Upper lobe of left lung (tissue), 6 donors: ENCODE measurements at regions not wholly inside any gene's neighbourhood (a gene's known extent, or its start where the extent isn't known, plus 50 kb on each side); places are given as distances from the start of the nearest gene placed in this dataset.

Source experiments
- ATAC-seq, 2 donors: fragments of 200-7000 bp; cut with Tn5 transposase; one replicate each; pipeline ENCODE4 v1.9.1; 2022; ENCODE audit warnings: mild to moderate bottlenecking in 2 of 2, moderate library complexity in 2 of 2; ENCODE audit not compliant: low FRiP score in 2 of 2
- DNase-seq, 2 donors: peaks; one replicate each; pipeline ENCODE4 v3.0.0-alpha.2; 2019 to 2020
- H3K27ac ChIP-seq, 4 donors: fragments of 200-600 bp; sonication (generic); one replicate each; pipeline ENCODE4 v1.5.1; 2016 to 2019
- H3K27me3 ChIP-seq, 4 donors: fragments of 200-600 bp; sonication (generic); one replicate each; pipeline ENCODE4 v1.5.1; 2017 to 2019
- H3K36me3 ChIP-seq, 4 donors: fragments of 200-600 bp; sonication (generic); one replicate each; pipeline ENCODE4 v1.5.1; 2016 to 2019
- H3K4me1 ChIP-seq, 4 donors: fragments of 200-600 bp; sonication (generic); one replicate each; pipeline ENCODE4 v1.5.1; 2018 to 2019
- H3K4me3 ChIP-seq, 4 donors: fragments of 200-600 bp; sonication (generic); one replicate each; pipeline ENCODE4 v1.5.1; 2017 to 2019; ENCODE audit warnings: mild to moderate bottlenecking in 2 of 4, moderate library complexity in 1 of 4
- H3K9me3 ChIP-seq, 4 donors: fragments of 200-600 bp; sonication (generic); one replicate each; pipeline ENCODE4 v1.5.1; 2018 to 2019
- EP300 ChIP-seq, 4 donors: sonication (generic); formaldehyde crosslinking; IDR thresholded peaks; one replicate each; pipeline ENCODE4 v1.5.1; 2017; ENCODE audit warnings: antibody characterized with exemption in 4 of 4, control low read depth in 2 of 4
- POLR2A ChIP-seq, 4 donors: fragments of 450-650 bp; IDR thresholded peaks; one replicate each; pipeline ENCODE4 v1.5.1; 2016 to 2017; ENCODE audit warnings: antibody characterized with exemption in 4 of 4, mild to moderate bottlenecking in 2 of 4
- POLR2AphosphoS5 ChIP-seq, 2 donors: sonication (generic); formaldehyde crosslinking; IDR thresholded peaks; one replicate each; pipeline ENCODE4 v1.5.1; 2017; ENCODE audit warnings: antibody characterized with exemption in 2 of 2
- WGBS, 2 donors: methylation state at CpG; one replicate each; pipeline ENCODE4 v1.1.5; 2017 to 2018; 5-methylcytosine and 5-hydroxymethylcytosine counted together
- TF ChIP-seq, protein P1 (sequence below), 6 experiments: fragments of 450-650 bp in 4 of 6; fragments of 200-600 bp in 2 of 6; sonication (generic) in 2 of 6; IDR thresholded peaks; one replicate each; pipeline ENCODE4 v1.5.1; 2016 to 2019; ENCODE audit warnings: antibody characterized with exemption in 6 of 6
- donor health status: DM: no; HTN: no; CAD: no; lungs with moderate emphysema.
- donor health status: DM: no; HTN: yes; CAD: no; lungs with severe emphysema.

DNA sequence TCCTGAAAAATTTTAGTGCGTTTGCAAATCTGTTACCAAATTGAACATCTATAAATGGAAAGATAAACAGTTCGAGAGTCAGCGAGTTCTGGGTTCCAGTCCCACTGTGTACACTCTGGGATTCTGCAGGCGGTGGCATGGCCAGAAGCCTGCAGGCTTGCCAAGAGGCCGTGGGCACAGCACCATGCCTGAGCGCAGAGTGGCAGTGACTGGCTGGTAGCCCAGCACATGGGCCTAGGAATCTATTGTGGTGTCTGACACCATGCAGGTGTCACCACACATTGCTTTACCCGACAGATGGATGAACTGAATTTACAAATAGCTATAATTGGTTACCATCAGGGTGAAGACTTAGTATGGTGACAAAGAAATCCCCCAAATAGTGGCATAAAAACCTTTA lies 71.7 kb upstream of the TLR3 start:
- TF ChIP-seq, protein P1, sequence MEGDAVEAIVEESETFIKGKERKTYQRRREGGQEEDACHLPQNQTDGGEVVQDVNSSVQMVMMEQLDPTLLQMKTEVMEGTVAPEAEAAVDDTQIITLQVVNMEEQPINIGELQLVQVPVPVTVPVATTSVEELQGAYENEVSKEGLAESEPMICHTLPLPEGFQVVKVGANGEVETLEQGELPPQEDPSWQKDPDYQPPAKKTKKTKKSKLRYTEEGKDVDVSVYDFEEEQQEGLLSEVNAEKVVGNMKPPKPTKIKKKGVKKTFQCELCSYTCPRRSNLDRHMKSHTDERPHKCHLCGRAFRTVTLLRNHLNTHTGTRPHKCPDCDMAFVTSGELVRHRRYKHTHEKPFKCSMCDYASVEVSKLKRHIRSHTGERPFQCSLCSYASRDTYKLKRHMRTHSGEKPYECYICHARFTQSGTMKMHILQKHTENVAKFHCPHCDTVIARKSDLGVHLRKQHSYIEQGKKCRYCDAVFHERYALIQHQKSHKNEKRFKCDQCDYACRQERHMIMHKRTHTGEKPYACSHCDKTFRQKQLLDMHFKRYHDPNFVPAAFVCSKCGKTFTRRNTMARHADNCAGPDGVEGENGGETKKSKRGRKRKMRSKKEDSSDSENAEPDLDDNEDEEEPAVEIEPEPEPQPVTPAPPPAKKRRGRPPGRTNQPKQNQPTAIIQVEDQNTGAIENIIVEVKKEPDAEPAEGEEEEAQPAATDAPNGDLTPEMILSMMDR (IDR thresholded peaks at IDR 0.05): no peak
- no peak for TF ChIP-seq POLR2A (IDR thresholded peaks at IDR 0.05)
- Histone ChIP-seq H3K4me3 (no peak overlapping the region), H3K27me3 (no peaks in the 10 kb centered on the region), H3K27ac (no peak overlapping the region), H3K4me1 (no peaks in the 10 kb centered on the region), H3K36me3 (no peaks in the 10 kb centered on the region), H3K9me3 (no peaks in the 10 kb centered on the region)
- WGBS, 2 donors: 86 to 88% methylated on average over 7 of the region's 7 CpGs
- ATAC-seq (no peak), DNase-seq (peak in 1 of 2 donors; percentile 35)

- Histone ChIP-seq H3K4me1 (no peaks in the 10 kb centered on the region), H3K27me3 (no peaks in the 10 kb centered on the region), H3K4me3 (no peak overlapping the region), H3K36me3 (no peaks in the 10 kb centered on the region), H3K9me3 (no peaks in the 10 kb centered on the region), H3K27ac (no peak overlapping the region)
- 82 to 90% methylated on average over 5 of the region's 5 CpGs for WGBS, 2 donors
- DNase-seq (no peak), ATAC-seq (no peak)
- TF ChIP-seq, protein P1 (IDR thresholded peaks at IDR 0.05): no peak
- no peak for TF ChIP-seq POLR2A (IDR thresholded peaks at IDR 0.05)
- no peak for TF ChIP-seq EP300 (IDR thresholded peaks at IDR 0.05)
- no peak for TF ChIP-seq POLR2AphosphoS5 (IDR thresholded peaks at IDR 0.05)
Observed at GRCh38 chr4:185998791-185999190, 70.2 kb upstream of the TLR3 start.

DNA sequence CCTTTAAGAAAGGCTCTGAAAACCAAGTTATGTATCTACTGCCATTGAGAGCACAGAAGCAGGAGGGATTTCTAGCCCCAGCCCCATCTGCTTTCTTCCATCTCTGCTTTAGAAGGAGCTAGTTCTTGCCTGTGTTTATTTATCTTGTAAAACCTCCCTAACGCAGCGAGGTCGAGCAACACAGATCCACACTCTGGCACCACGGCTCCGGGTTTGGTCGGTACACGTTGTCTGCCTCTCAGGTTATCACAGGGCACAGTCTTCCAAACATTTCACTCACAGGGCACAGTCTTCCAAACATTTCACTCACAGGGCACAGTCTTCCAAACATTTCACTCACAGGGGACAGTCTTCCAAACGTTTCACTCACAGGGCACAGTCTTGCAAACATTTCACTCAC lies 69.7 kb upstream of the TLR3 start:
- Histone ChIP-seq H3K4me1 (no peaks in the 10 kb centered on the region), H3K9me3 (no peaks in the 10 kb centered on the region), H3K27ac (no peak overlapping the region), H3K27me3 (no peaks in the 10 kb centered on the region), H3K4me3 (no peak overlapping the region), H3K36me3 (no peaks in the 10 kb centered on the region)
- ATAC-seq: no peak
- TF ChIP-seq POLR2A (IDR thresholded peaks at IDR 0.05): no peak
- TF ChIP-seq, protein P1 (IDR thresholded peaks at IDR 0.05): no peak
- no peak for TF ChIP-seq EP300 (IDR thresholded peaks at IDR 0.05)
- 62 to 70% methylated on average over 8 of the region's 8 CpGs for WGBS, 2 donors
- no peak for DNase-seq

DNA sequence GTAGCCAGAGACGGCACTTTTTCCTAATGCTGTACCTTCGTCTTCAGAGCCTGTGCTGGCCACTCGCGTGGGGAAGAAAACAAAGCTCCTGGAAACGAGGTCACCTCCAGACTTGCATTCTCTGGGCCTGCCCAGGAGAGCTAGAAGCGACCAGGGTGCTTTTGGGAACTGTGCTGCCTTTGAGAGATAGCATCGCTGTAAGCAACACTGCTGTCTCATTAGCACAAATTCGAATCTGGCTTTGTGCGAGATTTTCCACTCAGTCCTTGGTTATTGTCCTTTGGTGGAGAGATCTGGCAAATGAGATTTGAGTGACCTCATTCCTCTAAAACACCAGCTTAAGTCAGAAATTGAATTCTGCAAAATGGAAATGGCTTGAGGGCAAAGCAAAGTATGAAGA lies 66.1 kb upstream of the TLR3 start:
- ATAC-seq (no peak), DNase-seq (no peak)
- no peaks in the 10 kb centered on the region for H3K36me3 ChIP-seq
- H3K9me3 ChIP-seq: no peaks in the 10 kb centered on the region
- H3K4me3 ChIP-seq: no peak overlapping the region
- TF ChIP-seq POLR2AphosphoS5 (IDR thresholded peaks at IDR 0.05) (no peak), POLR2A (IDR thresholded peaks at IDR 0.05) (no peak), EP300 (IDR thresholded peaks at IDR 0.05) (no peak)
- TF ChIP-seq, protein P1 (IDR thresholded peaks at IDR 0.05): no peak
- no peaks in the 10 kb centered on the region for H3K27me3 ChIP-seq
- H3K27ac ChIP-seq: no peak overlapping the region
- WGBS, 2 donors: 89 to 90% methylated on average over 9 of the region's 9 CpGs
- no peaks in the 10 kb centered on the region for H3K4me1 ChIP-seq

- 79 to 83% methylated on average over 6 of the region's 6 CpGs for WGBS, 2 donors
- Histone ChIP-seq H3K4me3 (no peak overlapping the region), H3K36me3 (no peaks in the 10 kb centered on the region), H3K27ac (no peak overlapping the region), H3K9me3 (no peaks in the 10 kb centered on the region), H3K27me3 (no peaks in the 10 kb centered on the region), H3K4me1 (no peaks in the 10 kb centered on the region)
- ATAC-seq (no peak), DNase-seq (no peak)
- TF ChIP-seq EP300 (IDR thresholded peaks at IDR 0.05) (no peak), POLR2AphosphoS5 (IDR thresholded peaks at IDR 0.05) (no peak), POLR2A (IDR thresholded peaks at IDR 0.05) (no peak)
- TF ChIP-seq, protein P1 (IDR thresholded peaks at IDR 0.05): no peak
Observed at GRCh38 chr4:186003746-186004145, 65.2 kb upstream of the TLR3 start.
